AG10803 (cell line): ENCODE measurements at regions not wholly inside any gene's neighbourhood (a gene's known extent, or its start where the extent isn't known, plus 50 kb on each side); places are given as distances from the start of the nearest gene placed in this dataset.

Experiments used
- DNase-seq: peaks from one replicate; pipeline ENCODE4 v3.0.0; 2010; ENCODE audit warnings: low read depth
- H3K4me3 ChIP-seq: 2 replicates; pipeline ENCODE4 v1.5.1; 2011; ENCODE audit warnings: mild to moderate bottlenecking, low read length, control low read depth
- CTCF ChIP-seq: conservative IDR thresholded peaks from 2 replicates; pipeline ENCODE4 v1.5.1; 2011; ENCODE audit warnings: mild to moderate bottlenecking, low read length, control low read depth, inconsistent platforms

- TF ChIP-seq CTCF, result no peak
- H3K4me3 ChIP-seq, result no peak overlapping the region
- peak; percentile 28 for DNase-seq
These were observed 57.1 kb upstream of the SAMSN1 start for GRCh38 chr21:14603202-14603601.

GRCh38 chr21:14602382-14602958 is 56.4 kb upstream of the SAMSN1 start:
- H3K4me3 ChIP-seq, result no peak overlapping the region
- DNase-seq, result no peak

GRCh38 chr21:14600569-14601297 is 54.6 kb upstream of the SAMSN1 start:
- DNase-seq, result no peak
- H3K4me3 ChIP-seq, result no peak overlapping the region
- TF ChIP-seq CTCF, result no peak

More at GRCh38 chr21:14602382-14602958, 56.4 kb upstream of the SAMSN1 start:
- no peak for TF ChIP-seq CTCF

GRCh38 chr21:14598065-14598464 is 52.0 kb upstream of the SAMSN1 start:
- TF ChIP-seq CTCF, result no peak
- no peak overlapping the region for H3K4me3 ChIP-seq
- no peak for DNase-seq
